ENCODE measurements at regions not wholly inside any gene's neighbourhood (a gene's known extent, or its start where the extent isn't known, plus 50 kb on each side); places are given as distances from the start of the nearest gene placed in this dataset.
A peak's percentile ranks its signal among the peaks of the same experiment; 100 is the strongest.

DNA sequence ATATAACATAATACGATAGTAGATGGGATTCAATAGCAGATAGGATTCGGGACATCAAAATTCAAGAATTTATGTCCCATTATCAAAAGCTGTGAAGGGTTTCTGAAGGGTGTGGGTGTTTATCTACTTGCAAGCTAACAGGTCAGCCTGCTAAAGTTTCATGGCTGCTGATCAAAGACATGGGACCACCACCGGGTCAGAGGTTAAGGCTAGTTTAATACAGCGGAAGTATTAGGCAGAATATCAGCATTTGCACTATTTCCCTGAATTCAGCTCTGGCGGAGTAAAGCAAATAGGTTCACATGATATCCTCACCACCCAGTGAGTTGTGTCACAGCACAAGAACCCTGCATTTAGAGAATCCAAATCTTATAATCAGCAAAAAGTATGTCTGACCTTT lies 82.5 kb downstream of the DSEL start:
- H2AFZ ChIP-seq = no peak overlapping the region
- H3K79me2 ChIP-seq = no peaks in the 10 kb centered on the region
- H3K4me3 ChIP-seq = no peak overlapping the region
- H3K9me3 ChIP-seq (ENCODE audit: low read depth) = no peaks in the 10 kb centered on the region
- no peak overlapping the region for H3K4me2 ChIP-seq
- peak overlapping the region; percentile 41 for H3K27ac ChIP-seq
- H4K20me1 ChIP-seq (ENCODE audit: insufficient read depth, poor library complexity, severe bottlenecking) = no peaks in the 10 kb centered on the region
- no peaks in the 10 kb centered on the region for H3K27me3 ChIP-seq
- H3K4me1 ChIP-seq (ENCODE audit: insufficient read depth) = no peaks in the 10 kb centered on the region
- peak; percentile 6 for DNase-seq (ENCODE audit: low spot score)
- WGBS (ENCODE audit: low lambda C conversion rate, missing lambda C conversion rate) = 69% methylated on average over 5 of the region's 5 CpGs
- TF ChIP-seq EZH2 (IDR thresholded peaks at IDR 0.05; ENCODE audit: borderline replicate concordance) = no peak
- H3K36me3 ChIP-seq (replicated peaks; ENCODE audit: insufficient read depth, low read depth) = no peaks in the 10 kb centered on the region
- no peaks in the 10 kb centered on the region for H3K9me2 ChIP-seq (replicated peaks; ENCODE audit: insufficient read depth)

DNA sequence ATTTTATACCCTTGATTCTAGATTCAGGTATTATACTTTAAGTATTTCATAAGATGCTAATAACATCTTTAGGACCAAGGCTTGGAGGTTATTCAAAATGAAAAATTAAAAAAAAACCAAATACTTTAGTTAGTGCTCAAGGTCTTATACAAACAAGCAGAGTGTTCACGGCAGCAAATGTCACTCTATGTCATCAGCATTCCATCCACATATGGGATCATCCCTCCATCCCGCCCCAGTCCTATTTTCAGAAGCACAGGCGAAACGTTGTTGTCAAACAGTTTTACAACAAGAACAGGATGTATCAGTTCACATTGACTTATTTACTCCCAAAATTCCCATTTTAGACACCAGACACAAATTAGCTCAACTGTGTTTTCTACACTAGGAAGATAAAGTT lies 83.7 kb downstream of the DSEL start:
- no peak overlapping the region for H3K27ac ChIP-seq
- H3K4me1 ChIP-seq (ENCODE audit: insufficient read depth) = no peaks in the 10 kb centered on the region
- no peaks in the 10 kb centered on the region for H4K20me1 ChIP-seq (ENCODE audit: insufficient read depth, poor library complexity, severe bottlenecking)
- TF ChIP-seq EZH2 (IDR thresholded peaks at IDR 0.05; ENCODE audit: borderline replicate concordance) = no peak
- TF ChIP-seq EZH2phosphoT487 (IDR thresholded peaks at IDR 0.05; ENCODE audit: low read depth, severe bottlenecking, unreplicated experiment) = no peak
- TF ChIP-seq, protein P1, sequence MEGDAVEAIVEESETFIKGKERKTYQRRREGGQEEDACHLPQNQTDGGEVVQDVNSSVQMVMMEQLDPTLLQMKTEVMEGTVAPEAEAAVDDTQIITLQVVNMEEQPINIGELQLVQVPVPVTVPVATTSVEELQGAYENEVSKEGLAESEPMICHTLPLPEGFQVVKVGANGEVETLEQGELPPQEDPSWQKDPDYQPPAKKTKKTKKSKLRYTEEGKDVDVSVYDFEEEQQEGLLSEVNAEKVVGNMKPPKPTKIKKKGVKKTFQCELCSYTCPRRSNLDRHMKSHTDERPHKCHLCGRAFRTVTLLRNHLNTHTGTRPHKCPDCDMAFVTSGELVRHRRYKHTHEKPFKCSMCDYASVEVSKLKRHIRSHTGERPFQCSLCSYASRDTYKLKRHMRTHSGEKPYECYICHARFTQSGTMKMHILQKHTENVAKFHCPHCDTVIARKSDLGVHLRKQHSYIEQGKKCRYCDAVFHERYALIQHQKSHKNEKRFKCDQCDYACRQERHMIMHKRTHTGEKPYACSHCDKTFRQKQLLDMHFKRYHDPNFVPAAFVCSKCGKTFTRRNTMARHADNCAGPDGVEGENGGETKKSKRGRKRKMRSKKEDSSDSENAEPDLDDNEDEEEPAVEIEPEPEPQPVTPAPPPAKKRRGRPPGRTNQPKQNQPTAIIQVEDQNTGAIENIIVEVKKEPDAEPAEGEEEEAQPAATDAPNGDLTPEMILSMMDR (IDR thresholded peaks at IDR 0.05; ENCODE audit: poor library complexity) = no peak
- H3K4me3 ChIP-seq = no peak overlapping the region
- no peaks in the 10 kb centered on the region for H3K9me3 ChIP-seq (ENCODE audit: low read depth)
- no peak for DNase-seq (ENCODE audit: low spot score)
- WGBS (ENCODE audit: low lambda C conversion rate, missing lambda C conversion rate) = 66% methylated on average over 4 of the region's 4 CpGs
- no peaks in the 10 kb centered on the region for H3K27me3 ChIP-seq
- H3K79me2 ChIP-seq = no peaks in the 10 kb centered on the region
- no peak overlapping the region for H2AFZ ChIP-seq
- no peaks in the 10 kb centered on the region for H3K9me2 ChIP-seq (replicated peaks; ENCODE audit: insufficient read depth)
- H3K36me3 ChIP-seq (replicated peaks; ENCODE audit: insufficient read depth, low read depth) = no peaks in the 10 kb centered on the region
- H3K4me2 ChIP-seq = no peak overlapping the region

- 69% methylated on average over 2 of the region's 2 CpGs for WGBS (ENCODE audit: low lambda C conversion rate, missing lambda C conversion rate)
Measured at GRCh38 chr18:67428805-67429204, 87.7 kb downstream of the DSEL start.

GRCh38 chr18:67428158-67428557 lies 88.4 kb downstream of the DSEL start:
- Histone ChIP-seq H3K27me3 (no peaks in the 10 kb centered on the region), H3K4me2 (no peak overlapping the region), H4K20me1 (ENCODE audit: insufficient read depth, poor library complexity, severe bottlenecking) (no peaks in the 10 kb centered on the region), H3K4me3 (no peak overlapping the region), H3K9me3 (ENCODE audit: low read depth) (no peaks in the 10 kb centered on the region), H3K4me1 (ENCODE audit: insufficient read depth) (no peaks in the 10 kb centered on the region), H3K79me2 (no peaks in the 10 kb centered on the region), H3K36me3 (replicated peaks; ENCODE audit: insufficient read depth, low read depth) (no peaks in the 10 kb centered on the region), H3K27ac (no peak overlapping the region), H2AFZ (no peak overlapping the region), H3K9me2 (replicated peaks; ENCODE audit: insufficient read depth) (no peaks in the 10 kb centered on the region)
- no peak for DNase-seq (ENCODE audit: low spot score)
- TF ChIP-seq EZH2phosphoT487 (IDR thresholded peaks at IDR 0.05; ENCODE audit: low read depth, severe bottlenecking, unreplicated experiment) = no peak
- TF ChIP-seq, protein P1 (IDR thresholded peaks at IDR 0.05; ENCODE audit: poor library complexity) = no peak
- TF ChIP-seq EZH2 (IDR thresholded peaks at IDR 0.05; ENCODE audit: borderline replicate concordance) = no peak
- WGBS (ENCODE audit: low lambda C conversion rate, missing lambda C conversion rate) = 82% methylated on average over 2 of the region's 2 CpGs

More at GRCh38 chr18:67428805-67429204, 87.7 kb downstream of the DSEL start:
- Histone ChIP-seq H3K9me3 (ENCODE audit: low read depth) (no peaks in the 10 kb centered on the region), H3K4me2 (no peak overlapping the region), H3K27ac (no peak overlapping the region), H3K9me2 (replicated peaks; ENCODE audit: insufficient read depth) (no peaks in the 10 kb centered on the region), H4K20me1 (ENCODE audit: insufficient read depth, poor library complexity, severe bottlenecking) (no peaks in the 10 kb centered on the region), H3K4me3 (no peak overlapping the region), H2AFZ (no peak overlapping the region), H3K4me1 (ENCODE audit: insufficient read depth) (no peaks in the 10 kb centered on the region), H3K27me3 (no peaks in the 10 kb centered on the region), H3K79me2 (no peaks in the 10 kb centered on the region), H3K36me3 (replicated peaks; ENCODE audit: insufficient read depth, low read depth) (no peaks in the 10 kb centered on the region)
- DNase-seq (ENCODE audit: low spot score) = peak; percentile 5
- TF ChIP-seq, protein P1 (IDR thresholded peaks at IDR 0.05; ENCODE audit: poor library complexity) = no peak
- peak; percentile 71 for TF ChIP-seq EZH2phosphoT487 (IDR thresholded peaks at IDR 0.05; ENCODE audit: low read depth, severe bottlenecking, unreplicated experiment)
- TF ChIP-seq EZH2 (IDR thresholded peaks at IDR 0.05; ENCODE audit: borderline replicate concordance) = no peak

Data from hepatocyte (in vitro differentiated cells).